Esophagus muscularis mucosa (tissue), 4 donors: ENCODE measurements at regions not wholly inside any gene's neighbourhood (a gene's known extent, or its start where the extent isn't known, plus 50 kb on each side); places are given as distances from the start of the nearest gene placed in this dataset.

Experiments used
- DNase-seq: peaks from one replicate; pipeline ENCODE4 v3.0.0-alpha.2; 2017; ENCODE audit errors: extremely low spot score
- H3K27ac ChIP-seq, 4 donors: fragments of 200-600 bp; sonication (generic); replicated peaks in 1 of 4; 1 replicate in 3 of 4; 2 replicates in 1 of 4; pipeline ENCODE4 v1.5.1; 2016 to 2019; ENCODE audit warnings: mild to moderate bottlenecking in 1 of 4
- H3K27me3 ChIP-seq, 4 donors: fragments of 200-600 bp; sonication (generic); one replicate each; pipeline versions ENCODE4 v1.5.1 to v1.6.0; 2016 to 2019
- H3K36me3 ChIP-seq, 4 donors: fragments of 200-600 bp; sonication (generic); one replicate each; pipeline ENCODE4 v1.5.1; 2016 to 2019
- H3K4me1 ChIP-seq, 4 donors: fragments of 200-600 bp; sonication (generic); one replicate each; pipeline ENCODE4 v1.5.1; 2016 to 2019
- H3K4me3 ChIP-seq, 4 donors: fragments of 200-600 bp; sonication (generic); 1 replicate in 2 of 4; 2 replicates in 2 of 4; pipeline ENCODE4 v1.5.1; 2016 to 2019; ENCODE audit warnings: mild to moderate bottlenecking in 4 of 4, moderate library complexity in 1 of 4
- H3K9me3 ChIP-seq, 4 donors: fragments of 200-600 bp; sonication (generic); 1 replicate in 3 of 4; 2 replicates in 1 of 4; pipeline ENCODE4 v1.5.1; 2016 to 2019
- EP300 ChIP-seq: sonication (generic); formaldehyde crosslinking; IDR thresholded peaks from one replicate; pipeline ENCODE4 v1.6.1; 2017; ENCODE audit warnings: antibody characterized with exemption
- POLR2A ChIP-seq: fragments of 450-650 bp; IDR thresholded peaks from one replicate; pipeline ENCODE4 v1.6.1; 2017; ENCODE audit warnings: antibody characterized with exemption, moderate library complexity, mild to moderate bottlenecking, low read depth
- POLR2AphosphoS5 ChIP-seq, 2 donors: sonication (generic); formaldehyde crosslinking; IDR thresholded peaks; one replicate each; pipeline ENCODE4 v1.6.1; 2017; ENCODE audit warnings: antibody characterized with exemption in 2 of 2
- WGBS: methylation state at CpG from one replicate; pipeline ENCODE4 v1.1.5; 2018; 5-methylcytosine and 5-hydroxymethylcytosine counted together
- intact Hi-C: fragments of 100-400 bp; cut with DNase I; formaldehyde crosslinking; loops from one replicate; pipeline ENCODE4 v1.15.1; 2023
- TF ChIP-seq, protein P1 (sequence below), 3 experiments: fragments of 200-600 bp in 2 of 3; fragments of 450-650 bp in 1 of 3; sonication (generic) in 2 of 3; IDR thresholded peaks; one replicate each; pipeline ENCODE4 v1.5.1; 2017 to 2019; ENCODE audit warnings: antibody characterized with exemption in 3 of 3, mild to moderate bottlenecking in 2 of 3, moderate library complexity in 1 of 3

DNA sequence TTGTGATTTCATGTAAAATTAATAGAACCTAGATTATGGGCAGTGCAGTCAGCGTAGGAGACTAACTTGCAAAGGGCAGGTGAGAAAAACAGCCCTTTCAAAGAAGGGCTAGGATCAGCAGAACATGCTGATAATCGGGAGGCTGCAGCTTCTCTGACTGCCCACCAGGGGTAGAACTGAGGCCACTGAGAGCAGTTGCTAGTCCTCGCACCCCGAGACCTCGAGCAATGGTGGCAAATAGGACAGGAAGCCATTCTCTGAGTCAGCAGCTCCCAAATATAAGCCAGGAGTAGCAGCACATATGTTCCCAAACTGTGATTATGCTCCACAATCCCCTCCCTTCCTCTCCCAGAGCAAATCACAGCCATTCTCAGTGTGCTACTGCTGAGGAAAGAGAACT is 186.5 kb downstream of the MSL3 start:
- Histone ChIP-seq H3K4me1 (no peaks in the 10 kb centered on the region), H3K9me3 (no peaks in the 10 kb centered on the region), H3K27me3 (peaks cover 0 to 3% (median 0%) of the 10 kb centered on the region in 4 donors), H3K36me3 (no peaks in the 10 kb centered on the region), H3K4me3 (no peak overlapping the region), H3K27ac (no peak overlapping the region)
- 37% methylated on average over 5 of the region's 5 CpGs for WGBS
- intact Hi-C loops, result no loop called here
- DNase-seq, result no peak
- TF ChIP-seq, protein P1, sequence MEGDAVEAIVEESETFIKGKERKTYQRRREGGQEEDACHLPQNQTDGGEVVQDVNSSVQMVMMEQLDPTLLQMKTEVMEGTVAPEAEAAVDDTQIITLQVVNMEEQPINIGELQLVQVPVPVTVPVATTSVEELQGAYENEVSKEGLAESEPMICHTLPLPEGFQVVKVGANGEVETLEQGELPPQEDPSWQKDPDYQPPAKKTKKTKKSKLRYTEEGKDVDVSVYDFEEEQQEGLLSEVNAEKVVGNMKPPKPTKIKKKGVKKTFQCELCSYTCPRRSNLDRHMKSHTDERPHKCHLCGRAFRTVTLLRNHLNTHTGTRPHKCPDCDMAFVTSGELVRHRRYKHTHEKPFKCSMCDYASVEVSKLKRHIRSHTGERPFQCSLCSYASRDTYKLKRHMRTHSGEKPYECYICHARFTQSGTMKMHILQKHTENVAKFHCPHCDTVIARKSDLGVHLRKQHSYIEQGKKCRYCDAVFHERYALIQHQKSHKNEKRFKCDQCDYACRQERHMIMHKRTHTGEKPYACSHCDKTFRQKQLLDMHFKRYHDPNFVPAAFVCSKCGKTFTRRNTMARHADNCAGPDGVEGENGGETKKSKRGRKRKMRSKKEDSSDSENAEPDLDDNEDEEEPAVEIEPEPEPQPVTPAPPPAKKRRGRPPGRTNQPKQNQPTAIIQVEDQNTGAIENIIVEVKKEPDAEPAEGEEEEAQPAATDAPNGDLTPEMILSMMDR (IDR thresholded peaks at IDR 0.05), result peak in 1 of 3 experiments; percentile 15
- no peak for TF ChIP-seq POLR2A

DNA sequence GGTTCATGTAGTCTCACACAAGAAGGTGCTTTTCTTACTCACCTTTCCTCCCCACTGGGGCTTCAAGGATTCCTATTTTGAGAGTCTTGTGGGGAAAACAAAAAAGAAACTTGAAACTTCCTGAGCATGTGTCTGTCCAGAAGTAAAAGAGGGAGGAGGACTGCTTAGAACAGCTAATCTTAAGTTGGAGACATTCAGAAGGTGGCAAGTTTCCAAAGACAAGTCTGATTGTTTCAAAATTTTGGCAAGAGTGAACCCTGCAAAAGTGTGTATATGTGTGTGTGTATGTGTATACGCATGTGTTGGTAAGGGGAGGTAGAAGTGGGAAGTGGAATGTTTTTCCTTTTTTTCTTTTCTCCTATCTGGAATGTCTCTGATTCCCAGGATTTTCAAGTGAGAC is 189.0 kb upstream of the FRMPD4 start:
- H3K27me3 ChIP-seq, result peaks cover 0 to 3% (median 0%) of the 10 kb centered on the region in 4 donors
- no peaks in the 10 kb centered on the region for H3K9me3 ChIP-seq
- TF ChIP-seq EP300, result no peak
- no peak for TF ChIP-seq POLR2A
- TF ChIP-seq, protein P1 (IDR thresholded peaks at IDR 0.05), result no peak
- H3K36me3 ChIP-seq, result no peaks in the 10 kb centered on the region
- H3K27ac ChIP-seq, result no peak overlapping the region
- no peak overlapping the region for H3K4me3 ChIP-seq
- H3K4me1 ChIP-seq, result no peaks in the 10 kb centered on the region
- WGBS, result 64% methylated on average over 1 of the region's 1 CpG
- DNase-seq, result no peak
- intact Hi-C loops, result no loop called here

DNA sequence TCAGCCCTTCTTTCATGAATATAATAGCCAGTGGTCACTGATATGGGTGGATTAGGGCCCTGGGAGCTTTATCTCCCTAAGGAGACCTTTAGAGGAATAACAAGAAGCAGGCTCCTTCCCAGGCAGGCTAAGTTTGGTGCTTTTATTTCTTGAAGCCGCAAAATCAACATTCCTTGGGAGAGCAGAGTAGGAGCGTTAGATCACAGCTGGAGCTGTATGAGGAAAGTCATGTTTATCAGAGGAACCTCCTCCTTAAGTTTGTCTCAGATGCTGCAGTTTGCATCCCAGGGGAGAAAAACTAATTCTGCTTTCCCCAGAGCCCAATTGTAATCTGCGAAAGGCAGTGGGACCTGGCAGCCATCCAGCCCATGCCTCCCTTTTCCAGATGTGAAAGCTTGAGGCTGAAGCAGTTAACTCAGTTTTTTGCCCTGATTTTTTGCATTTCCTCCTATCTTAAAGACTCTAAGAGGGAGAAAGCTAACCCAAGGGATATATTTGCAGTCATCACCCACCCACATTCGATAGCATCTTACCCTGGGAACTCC is 186.0 kb upstream of the FRMPD4 start:
- intact Hi-C loops, result no loop called here
- Histone ChIP-seq H3K27ac (no peak overlapping the region), H3K36me3 (no peaks in the 10 kb centered on the region), H3K4me3 (no peak overlapping the region), H3K27me3 (peaks cover 0 to 3% (median 0%) of the 10 kb centered on the region in 4 donors), H3K4me1 (no peaks in the 10 kb centered on the region), H3K9me3 (no peaks in the 10 kb centered on the region)
- 60% methylated on average over 4 of the region's 4 CpGs for WGBS
- TF ChIP-seq POLR2AphosphoS5 (IDR thresholded peaks at IDR 0.05) (no peak), EP300 (no peak), POLR2A (no peak)
- TF ChIP-seq, protein P1 (IDR thresholded peaks at IDR 0.05), result no peak
- no peak for DNase-seq

DNA sequence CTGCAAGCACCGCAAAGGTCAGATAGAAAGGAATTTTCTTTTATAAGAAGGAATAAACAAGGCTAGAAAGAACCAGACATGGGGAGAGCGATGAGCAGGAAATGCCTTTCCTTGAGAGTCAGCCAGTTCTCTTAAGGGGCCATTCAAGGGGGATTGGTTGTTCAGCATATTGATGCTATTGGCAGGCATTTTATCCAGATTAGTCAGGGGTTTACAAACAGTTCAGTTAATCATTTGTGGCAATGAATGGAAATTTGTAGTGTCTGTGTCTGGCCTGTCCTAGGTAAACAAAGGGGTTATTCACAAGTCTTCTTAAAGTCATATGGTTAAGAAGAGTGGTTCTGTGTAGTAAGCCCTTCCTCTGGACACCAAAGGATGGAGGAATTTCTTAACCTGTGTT is 184.7 kb upstream of the FRMPD4 start:
- no peaks in the 10 kb centered on the region for H3K9me3 ChIP-seq
- DNase-seq, result no peak
- H3K27me3 ChIP-seq, result no peaks in the 10 kb centered on the region
- no peaks in the 10 kb centered on the region for H3K4me1 ChIP-seq
- TF ChIP-seq EP300 (no peak), POLR2A (no peak), POLR2AphosphoS5 (IDR thresholded peaks at IDR 0.05) (no peak)
- TF ChIP-seq, protein P1 (IDR thresholded peaks at IDR 0.05), result no peak
- H3K27ac ChIP-seq, result no peak overlapping the region
- intact Hi-C loops, result no loop called here
- WGBS, result 62% methylated on average over 2 of the region's 2 CpGs
- no peaks in the 10 kb centered on the region for H3K36me3 ChIP-seq
- H3K4me3 ChIP-seq, result no peak overlapping the region

DNA sequence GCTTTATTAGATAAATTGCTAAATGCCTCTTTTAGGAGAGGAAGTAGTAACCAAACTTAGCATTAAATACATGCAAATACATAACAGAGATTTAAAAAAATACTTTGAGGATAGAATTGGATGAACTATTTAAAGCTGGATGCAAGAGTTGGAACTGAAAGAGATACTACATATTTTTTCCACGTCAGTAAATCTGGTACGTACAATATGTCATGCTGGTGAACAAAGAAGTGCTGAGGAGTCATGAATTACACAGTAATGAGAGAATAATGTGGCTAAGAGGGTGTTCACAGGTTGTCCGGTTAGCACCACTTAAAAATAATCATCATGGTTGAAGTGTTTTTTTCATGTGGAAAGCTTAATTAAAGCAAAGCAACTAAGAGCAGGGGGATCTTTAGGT is 184.1 kb upstream of the FRMPD4 start:
- intact Hi-C loops, result no loop called here
- no peak overlapping the region for H3K4me3 ChIP-seq
- TF ChIP-seq POLR2A (no peak), EP300 (no peak), POLR2AphosphoS5 (IDR thresholded peaks at IDR 0.05) (no peak)
- TF ChIP-seq, protein P1 (IDR thresholded peaks at IDR 0.05), result no peak
- H3K36me3 ChIP-seq, result no peaks in the 10 kb centered on the region
- H3K27ac ChIP-seq, result no peak overlapping the region
- H3K27me3 ChIP-seq, result no peaks in the 10 kb centered on the region
- H3K9me3 ChIP-seq, result no peaks in the 10 kb centered on the region
- WGBS, result 77% methylated on average over 3 of the region's 3 CpGs
- H3K4me1 ChIP-seq, result no peaks in the 10 kb centered on the region
- no peak for DNase-seq
